SK-N-SH (cell line): ENCODE measurements at regions not wholly inside any gene's neighbourhood (a gene's known extent, or its start where the extent isn't known, plus 50 kb on each side); places are given as distances from the start of the nearest gene placed in this dataset.

ENCODE experiments used
- CTCF ChIA-PET: fragments of 300-600, 350-600 bp; formaldehyde crosslinking; extraction: SDS; loops from one replicate; lab custom pipeline; 2021; lab: Yijun Ruan, JAX
- POLR2A ChIA-PET: fragments of 350-600 bp; sonication (Branson Sonifier 250); formaldehyde crosslinking; extraction: SDS; loops from one replicate; lab custom pipeline; 2020; ENCODE audit warnings: antibody characterized with exemption, inconsistent platforms; lab: Yijun Ruan, JAX
- DNase-seq: peaks from one replicate; pipeline ENCODE4 v3.0.0; 2012
- H2AFZ ChIP-seq: fragments of 200-600 bp; sonication (generic); 2 replicates; pipeline ENCODE4 v1.8.1; 2016; ENCODE audit warnings: antibody characterized with exemption, mild to moderate bottlenecking, low read depth
- H3F3A ChIP-seq: fragments of 200-600 bp; sonication (generic); replicated peaks from 2 replicates; pipeline ENCODE3; 2016; ENCODE audit warnings: antibody characterized with exemption, mild to moderate bottlenecking; ENCODE audit not compliant: insufficient read depth
- H3K27ac ChIP-seq, 2 experiments: fragments of 200-500 bp in 1 of 2; fragments of 200-600 bp in 1 of 2; sonication (Bioruptor generic) in 1 of 2; sonication (generic), shearing (Covaris generic) in 1 of 2; 2 replicates each; pipeline versions ENCODE4 v1.5.1 to v1.6.1; 2014 to 2016; ENCODE audit warnings: low read depth in 2 of 2, inconsistent platforms in 1 of 2, low read length in 1 of 2, mild to moderate bottlenecking in 1 of 2, mixed read lengths in 1 of 2
- H3K27me3 ChIP-seq: fragments of 200-600 bp; sonication (generic), shearing (Covaris generic); 2 replicates; pipeline ENCODE4 v1.6.1; 2016; ENCODE audit warnings: mixed run types; ENCODE audit not compliant: insufficient read depth
- H3K36me3 ChIP-seq, 2 experiments: fragments of 200-500 bp in 1 of 2; fragments of 200-600 bp in 1 of 2; sonication (Bioruptor generic) in 1 of 2; sonication (generic) in 1 of 2; replicated peaks in 1 of 2; 2 replicates each; pipeline versions ENCODE3 to v1.5.1; 2014 to 2016; ENCODE audit warnings: low read length in 1 of 2, mild to moderate bottlenecking in 1 of 2; ENCODE audit not compliant: insufficient read depth in 2 of 2, control insufficient read depth in 1 of 2
- H3K4me1 ChIP-seq, 2 experiments: fragments of 200-500 bp in 1 of 2; fragments of 200-600 bp in 1 of 2; sonication (Bioruptor generic) in 1 of 2; sonication (generic), shearing (Covaris generic) in 1 of 2; 2 replicates each; pipeline versions ENCODE4 v1.5.1 to v1.6.1; 2014 to 2016; ENCODE audit warnings: low read depth in 1 of 2, low read length in 1 of 2, mixed run types in 1 of 2; ENCODE audit not compliant: insufficient read depth in 2 of 2, control insufficient read depth in 1 of 2
- H3K4me2 ChIP-seq: fragments of 200-600 bp; sonication (generic), shearing (Covaris generic); 2 replicates; pipeline ENCODE4 v1.6.1; 2017; ENCODE audit warnings: mixed run types
- H3K4me3 ChIP-seq, 2 experiments: fragments of 200-500 bp in 1 of 2; fragments of 200-600 bp in 1 of 2; sonication (Bioruptor generic) in 1 of 2; sonication (generic), shearing (Covaris generic) in 1 of 2; 2 replicates each; pipeline versions ENCODE4 v1.5.1 to v1.8.1; 2014 to 2016; ENCODE audit warnings: low read depth in 2 of 2, inconsistent platforms in 1 of 2, low read length in 1 of 2, mild to moderate bottlenecking in 1 of 2, mixed read lengths in 1 of 2, moderate library complexity in 1 of 2
- H3K79me2 ChIP-seq: fragments of 200-600 bp; sonication (generic); 2 replicates; pipeline ENCODE4 v1.8.1; 2017; ENCODE audit warnings: mild to moderate bottlenecking; ENCODE audit not compliant: insufficient read depth
- H3K9ac ChIP-seq: fragments of 200-600 bp; sonication (generic); 2 replicates; pipeline ENCODE4 v1.6.1; 2017; ENCODE audit warnings: mixed run types
- H3K9me2 ChIP-seq: fragments of 200-600 bp; sonication (generic); 2 replicates; pipeline ENCODE4 v1.6.1; 2017; ENCODE audit warnings: mixed run types
- H3K9me3 ChIP-seq: fragments of 200-600 bp; sonication (generic); 2 replicates; pipeline ENCODE4 v1.6.1; 2017; ENCODE audit warnings: mixed run types, mild to moderate bottlenecking, moderate library complexity
- H4K20me1 ChIP-seq: fragments of 200-600 bp; sonication (generic); 2 replicates; pipeline ENCODE4 v1.6.1; 2017; ENCODE audit warnings: mild to moderate bottlenecking, mixed run types; ENCODE audit not compliant: insufficient read depth
- CHD2 ChIP-seq: fragments of 150-350 bp; IDR thresholded peaks from 2 replicates; pipeline ENCODE4 v1.6.1; 2018; ENCODE audit warnings: low read length; ENCODE audit not compliant: partially characterized antibody
- EP300 ChIP-seq, 2 experiments: IDR thresholded peaks; 2 replicates each; pipeline versions ENCODE4 v1.4.0 to v1.6.1; 2012; ENCODE audit warnings: borderline replicate concordance in 1 of 2, low read depth in 1 of 2, low read length in 1 of 2
- EZH2phosphoT487 ChIP-seq: fragments of 200-600 bp; sonication (generic); IDR thresholded peaks from 2 replicates; pipeline ENCODE4 v1.6.1; 2017; ENCODE audit warnings: low read depth, mixed run types, mild to moderate bottlenecking, antibody characterized with exemption, moderate library complexity, borderline replicate concordance
- FOSL2 ChIP-seq: IDR thresholded peaks from 2 replicates; pipeline ENCODE4 v1.4.0; 2012; ENCODE audit warnings: low read depth, mild to moderate bottlenecking, moderate library complexity, borderline replicate concordance
- GABPA ChIP-seq: IDR thresholded peaks from 2 replicates; pipeline ENCODE4 v1.4.0; 2012; ENCODE audit warnings: low read depth, mild to moderate bottlenecking
- JUND ChIP-seq: IDR thresholded peaks from 2 replicates; pipeline ENCODE4 v1.4.0; 2012
- MXI1 ChIP-seq: IDR thresholded peaks from 2 replicates; pipeline ENCODE4 v1.6.1; 2012; ENCODE audit warnings: mild to moderate bottlenecking, low read depth, low read length, improper control_type of control experiment
- NFIC ChIP-seq: IDR thresholded peaks from 2 replicates; pipeline ENCODE4 v1.4.0; 2012; ENCODE audit warnings: borderline replicate concordance
- NRF1 ChIP-seq: IDR thresholded peaks from 2 replicates; pipeline ENCODE4 v1.6.1; 2012; ENCODE audit warnings: low read depth, mild to moderate bottlenecking, low read length
- RCOR1 ChIP-seq: fragments of 150-350 bp; IDR thresholded peaks from 2 replicates; pipeline ENCODE4 v1.6.1; 2017; ENCODE audit warnings: antibody characterized with exemption, low read length
- RFX5 ChIP-seq: IDR thresholded peaks from 2 replicates; pipeline ENCODE4 v1.6.1; 2012; ENCODE audit warnings: mild to moderate bottlenecking, improper control_type of control experiment, low read length
- SIN3A ChIP-seq: IDR thresholded peaks from 2 replicates; pipeline ENCODE4 v1.6.1; 2012; ENCODE audit warnings: low read depth, mild to moderate bottlenecking, low read length, moderate library complexity, borderline replicate concordance
- TCF12 ChIP-seq: IDR thresholded peaks from 2 replicates; pipeline ENCODE4 v1.4.0; 2012
- TEAD4 ChIP-seq: IDR thresholded peaks from 2 replicates; pipeline ENCODE4 v1.4.0; 2012; ENCODE audit warnings: mild to moderate bottlenecking, borderline replicate concordance; ENCODE audit not compliant: insufficient read depth
- USF2 ChIP-seq: fragments of 150-350 bp; IDR thresholded peaks from 2 replicates; pipeline ENCODE4 v1.6.1; 2017; ENCODE audit warnings: antibody characterized with exemption, low read length, low read depth, borderline replicate concordance
- ZBTB33 ChIP-seq: IDR thresholded peaks from 2 replicates; pipeline ENCODE4 v1.4.0; 2012; ENCODE audit warnings: low read depth, borderline replicate concordance
- WGBS: methylation state at CpG from one replicate; pipeline ENCODE4 v1.1.6; 2017; ENCODE audit warnings: low lambda C conversion rate; 5-methylcytosine and 5-hydroxymethylcytosine counted together
- TF ChIP-seq, protein P1 (sequence below): IDR thresholded peaks from 2 replicates; pipeline ENCODE4 v1.4.0; 2012; ENCODE audit warnings: low read depth
- TF ChIP-seq, protein P2 (sequence below): IDR thresholded peaks from 2 replicates; pipeline ENCODE4 v1.4.0; 2012; ENCODE audit warnings: low read depth, borderline replicate concordance

GRCh38 chr10:52677086-52677485 is 95.5 kb downstream of the MBL2 start:
- DNase-seq = no peak
- Histone ChIP-seq H3K9me2 (no peaks in the 10 kb centered on the region), H3K9me3 (no peaks in the 10 kb centered on the region), H3F3A (no peaks in the 10 kb centered on the region), H3K9ac (no peak overlapping the region), H3K36me3 (no peaks in the 10 kb centered on the region), H3K4me1 (peaks cover 0 to 23% of the 10 kb centered on the region in 2 experiments; a peak in 2 of 4 replicates)
- POLR2A ChIA-PET = interaction anchor here (0.7 kb wide), 1 partner anchor 154 kb away, joined by 3 read pairs; no protein-coding TSS in a partner anchor
- TF ChIP-seq JUND = 0 out of 2 replicates have a peak, but pooled peaks have one; percentile 14
- no peak for TF ChIP-seq FOSL2
- TF ChIP-seq TCF12 = no peak
- no peak for TF ChIP-seq ZBTB33
- TF ChIP-seq, protein P1, sequence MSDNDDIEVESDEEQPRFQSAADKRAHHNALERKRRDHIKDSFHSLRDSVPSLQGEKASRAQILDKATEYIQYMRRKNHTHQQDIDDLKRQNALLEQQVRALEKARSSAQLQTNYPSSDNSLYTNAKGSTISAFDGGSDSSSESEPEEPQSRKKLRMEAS = no peak
- TF ChIP-seq RFX5 = no peak
- no peak for TF ChIP-seq MXI1
- 0 out of 2 replicates have a peak, but pooled peaks have one; percentile 18 for TF ChIP-seq TEAD4
- no peak for TF ChIP-seq NRF1
- no peak for TF ChIP-seq EZH2phosphoT487
- TF ChIP-seq NFIC = peak; percentile 10; the same call in 1 of the 2 replicates
- TF ChIP-seq, all 33 proteins: peak for 3
- Histone ChIP-seq H3K27me3 (no peaks in the 10 kb centered on the region), H3K27ac (peak overlapping the region in 1 of 2 experiments; percentile 85; a peak in 2 of 4 replicates), H2AFZ (no peak overlapping the region), H3K4me2 (no peak overlapping the region), H3K4me3 (no peak overlapping the region), H4K20me1 (no peaks in the 10 kb centered on the region), H3K79me2 (no peaks in the 10 kb centered on the region)
- WGBS = 52% methylated on average over 1 of the region's 1 CpG
- CTCF ChIA-PET = interaction anchor here (0.9 to 1.6 kb wide), 4 partner anchors 11 to 369 kb away, joined by 3 to 4 read pairs (median 3); no protein-coding TSS in a partner anchor

GRCh38 chr10:52678611-52679010 is 94.0 kb downstream of the MBL2 start:
- H3F3A ChIP-seq = no peaks in the 10 kb centered on the region
- H3K9me2 ChIP-seq = no peaks in the 10 kb centered on the region
- POLR2A ChIA-PET = no interaction called here
- CTCF ChIA-PET = interaction anchor here (0.9 kb wide), 1 partner anchor 12 kb away, joined by 5 read pairs; no protein-coding TSS in a partner anchor
- peak; percentile 17 for DNase-seq
- H3K4me3 ChIP-seq = no peak overlapping the region
- no peaks in the 10 kb centered on the region for H3K9me3 ChIP-seq
- no peak for TF ChIP-seq NFIC
- TF ChIP-seq CHD2 = no peak
- TF ChIP-seq, protein P2, sequence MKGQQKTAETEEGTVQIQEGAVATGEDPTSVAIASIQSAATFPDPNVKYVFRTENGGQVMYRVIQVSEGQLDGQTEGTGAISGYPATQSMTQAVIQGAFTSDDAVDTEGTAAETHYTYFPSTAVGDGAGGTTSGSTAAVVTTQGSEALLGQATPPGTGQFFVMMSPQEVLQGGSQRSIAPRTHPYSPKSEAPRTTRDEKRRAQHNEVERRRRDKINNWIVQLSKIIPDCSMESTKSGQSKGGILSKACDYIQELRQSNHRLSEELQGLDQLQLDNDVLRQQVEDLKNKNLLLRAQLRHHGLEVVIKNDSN = no peak
- 0 out of 2 replicates have a peak, but pooled peaks have one; percentile 6 for TF ChIP-seq TCF12
- TF ChIP-seq SIN3A = no peak
- no peak for TF ChIP-seq JUND
- TF ChIP-seq RCOR1 = no peak
- TF ChIP-seq EP300 (IDR thresholded peaks at IDR 0.05; ENCODE audit: borderline replicate concordance in 1 of 2, low read depth in 1 of 2, low read length in 1 of 2) = peak in 1 of 2 experiments; percentile 73; a peak in 2 of 4 replicates
- TF ChIP-seq USF2 = no peak
- TF ChIP-seq GABPA = no peak
- TF ChIP-seq, all 33 proteins: peak for 2
- no peak overlapping the region for H3K9ac ChIP-seq
- H3K36me3 ChIP-seq = no peaks in the 10 kb centered on the region
- no peak overlapping the region for H2AFZ ChIP-seq
- H3K79me2 ChIP-seq = no peaks in the 10 kb centered on the region
- H3K4me2 ChIP-seq = no peak overlapping the region
- peaks cover 0 to 23% of the 10 kb centered on the region in 2 experiments; a peak in 2 of 4 replicates for H3K4me1 ChIP-seq
- H3K27me3 ChIP-seq = no peaks in the 10 kb centered on the region
- no peaks in the 10 kb centered on the region for H4K20me1 ChIP-seq
- peak overlapping the region in 1 of 2 experiments; percentile 85; a peak in 2 of 4 replicates for H3K27ac ChIP-seq
- 21% methylated on average over 5 of the region's 5 CpGs for WGBS
